K562 (cell line): ENCODE measurements at regions not wholly inside any gene's neighbourhood (a gene's known extent, or its start where the extent isn't known, plus 50 kb on each side); places are given as distances from the start of the nearest gene placed in this dataset.

Source experiments
- ATAC-seq: fragments of 200-7000 bp; cut with Tn5 transposase; 3 replicates; pipeline ENCODE4 v1.9.1; 2020; ENCODE audit warnings: moderate library complexity
- BruUV-seq: library from RNA; stranded (reverse); fragments of 400-500 nt; replicated peaks from 2 replicates; lab custom pipeline; 2021; lab: Mats Ljungman, UMichigan
- CTCF ChIA-PET: fragments of 300-600 bp; formaldehyde crosslinking; extraction: SDS; loops from one replicate; lab custom pipeline; 2021; ENCODE audit warnings: low intra/inter-chr PET ratio; lab: Yijun Ruan, JAX
- POLR2A ChIA-PET: fragments of 300-600, 350-650 bp; sonication (Branson Sonifier 250); formaldehyde crosslinking; extraction: SDS; loops from one replicate; lab custom pipeline; 2021; ENCODE audit warnings: antibody characterized with exemption, inconsistent platforms; lab: Yijun Ruan, JAX
- DNase-seq, 4 experiments: peaks; one replicate each; pipeline versions ENCODE4 v3.0.0 to v3.0.0-alpha.2; 2011 to 2018; ENCODE audit warnings: low spot score in 3 of 4, mixed read lengths in 3 of 4; ENCODE audit errors: extremely low read depth in 1 of 4
- FAIRE-seq: peaks from 2 replicates; lab custom pipeline; 2011; peaks lifted over from hg19 to GRCh38; lab: Jason Lieb, UNC
- H2AFZ ChIP-seq: 2 replicates; pipeline ENCODE4 v1.6.0; 2011; ENCODE audit warnings: low read depth, low read length, control low read depth, inconsistent platforms
- H3K27ac ChIP-seq: fragments of 200-600 bp; 3 replicates; pipeline ENCODE4 v1.8.0; 2011; ENCODE audit warnings: low read depth, mild to moderate bottlenecking, control low read depth, inconsistent platforms, low read length, moderate library complexity, mixed read lengths; ENCODE audit errors: extremely low read depth
- H3K27me3 ChIP-seq, 2 experiments: fragments of 300-600 bp in 1 of 2; 2 replicates in 1 of 2; 3 replicates in 1 of 2; pipeline versions ENCODE4 v1.6.0 to v1.8.0; 2011; ENCODE audit warnings: inconsistent platforms in 2 of 2, low read length in 2 of 2, mild to moderate bottlenecking in 1 of 2, mixed read lengths in 1 of 2, moderate library complexity in 1 of 2; ENCODE audit not compliant: control insufficient read depth in 2 of 2, insufficient read depth in 2 of 2
- H3K36me3 ChIP-seq: fragments of 300-600 bp; 3 replicates; pipeline ENCODE4 v1.8.0; 2011; ENCODE audit warnings: mild to moderate bottlenecking, low read length, inconsistent platforms; ENCODE audit not compliant: control insufficient read depth, insufficient read depth
- H3K4me1 ChIP-seq, 2 experiments: fragments of 200-600 bp in 1 of 2; replicated peaks in 1 of 2; 2 replicates in 1 of 2; 3 replicates in 1 of 2; pipeline versions ENCODE4 v1.5.1 to v1.8.0; 2011; ENCODE audit warnings: inconsistent platforms in 2 of 2, low read length in 2 of 2, mild to moderate bottlenecking in 1 of 2, mixed read lengths in 1 of 2, moderate library complexity in 1 of 2; ENCODE audit not compliant: control insufficient read depth in 2 of 2, insufficient read depth in 2 of 2
- H3K4me2 ChIP-seq: 2 replicates; pipeline ENCODE4 v1.6.1; 2011; ENCODE audit warnings: low read length, control low read depth, inconsistent platforms, mixed read lengths; ENCODE audit not compliant: insufficient read depth
- H3K4me3 ChIP-seq: fragments of 200-600 bp; sonication (generic), shearing (Covaris generic); 2 replicates; pipeline ENCODE4 v1.5.1; 2016; ENCODE audit warnings: control low read depth, inconsistent platforms
- H3K79me2 ChIP-seq: fragments of 200-600 bp; 3 replicates; pipeline ENCODE4 v1.8.0; 2011; ENCODE audit warnings: low read length, inconsistent platforms; ENCODE audit not compliant: control insufficient read depth, insufficient read depth
- H3K9ac ChIP-seq, 2 experiments: 2 replicates each; pipeline versions ENCODE4 v1.6.0 to v1.6.1; 2011; ENCODE audit warnings: low read depth in 2 of 2, low read length in 2 of 2, control low read depth in 1 of 2, inconsistent platforms in 1 of 2, mild to moderate bottlenecking in 1 of 2, mixed read lengths in 1 of 2; ENCODE audit not compliant: insufficient read depth in 1 of 2
- H3K9me1 ChIP-seq: one replicate; pipeline ENCODE4 v1.6.0; 2011; ENCODE audit warnings: inconsistent platforms, mild to moderate bottlenecking, low read length, moderate library complexity; ENCODE audit not compliant: control insufficient read depth, insufficient read depth
- H3K9me3 ChIP-seq: replicated peaks from 2 replicates; pipeline ENCODE4 v1.5.1; 2011; ENCODE audit warnings: low read depth, low read length, inconsistent platforms; ENCODE audit not compliant: control insufficient read depth, insufficient read depth
- H4K20me1 ChIP-seq: replicated peaks from 2 replicates; pipeline ENCODE4 v1.6.1; 2011; ENCODE audit warnings: low read length, inconsistent platforms, mixed read lengths; ENCODE audit not compliant: control insufficient read depth, insufficient read depth
- BRD9 ChIP-seq: fragments of 450-650 bp; IDR thresholded peaks from 2 replicates; pipeline ENCODE4 v1.6.1; 2018; ENCODE audit warnings: low read depth; ENCODE audit not compliant: partially characterized antibody
- HDAC8 ChIP-seq: fragments of 450-650 bp; IDR thresholded peaks from 2 replicates; pipeline ENCODE4 v1.6.1; 2016; ENCODE audit warnings: mild to moderate bottlenecking, missing genetic modification characterization, moderate library complexity, missing compliant biosample characterization
- MAZ ChIP-seq, 2 experiments: fragments of 450-650 bp in 1 of 2; sonication (generic) in 1 of 2; formaldehyde crosslinking; IDR thresholded peaks in 1 of 2; conservative IDR thresholded peaks in 1 of 2; 2 replicates each; pipeline versions ENCODE4 v1.4.0 to v1.5.0; 2020; ENCODE audit warnings: mild to moderate bottlenecking in 1 of 2, missing genetic modification reagents in 1 of 2
- NFIX ChIP-seq: fragments of 250-450 bp; sonication (Bioruptor Pico); IDR thresholded peaks from 2 replicates; pipeline ENCODE4 v1.4.0; 2020; ENCODE audit warnings: low read depth, mild to moderate bottlenecking, moderate library complexity
- NR2C2 ChIP-seq, 2 experiments: fragments of 200-800 bp in 1 of 2; sonication (Bioruptor generic) in 1 of 2; sonication (generic) in 1 of 2; formaldehyde crosslinking in 1 of 2; IDR thresholded peaks; 2 replicates each; pipeline versions ENCODE4 v1.6.1 to v1.8.0; 2016 to 2022; ENCODE audit warnings: mild to moderate bottlenecking in 1 of 2, missing compliant biosample characterization in 1 of 2, missing genetic modification characterization in 1 of 2, missing genetic modification reagents in 1 of 2
- PCBP1 ChIP-seq: fragments of 200-400 bp; formaldehyde crosslinking; IDR thresholded peaks from 2 replicates; pipeline ENCODE4 v1.6.1; 2018; ENCODE audit warnings: mild to moderate bottlenecking, low read depth, low read length; ENCODE audit not compliant: poor library complexity, severe bottlenecking
- PPARD ChIP-seq: fragments of 250-450 bp; sonication (Bioruptor Pico); IDR thresholded peaks from 2 replicates; pipeline ENCODE4 v1.8.0; 2022; ENCODE audit warnings: inconsistent platforms, mild to moderate bottlenecking, moderate library complexity
- RBFOX2 ChIP-seq: fragments of 200-400 bp; formaldehyde crosslinking; IDR thresholded peaks from 2 replicates; pipeline ENCODE4 v1.6.1; 2017; ENCODE audit warnings: low read depth, mild to moderate bottlenecking, low read length, moderate library complexity
- WGBS: fragments of 100-300 bp; shearing (Covaris generic); methylation state at CpG from one replicate; pipeline ENCODE4 v1.1.6; 2016; ENCODE audit warnings: low coverage, mixed read lengths; ENCODE audit not compliant: insufficient coverage; ENCODE audit errors: missing lambda C conversion rate; 5-methylcytosine and 5-hydroxymethylcytosine counted together
- in situ Hi-C: fragments of 300-500 bp; cut with MboI; formaldehyde crosslinking; loops from 4 replicates; pipeline ENCODE4 v1.15.0; 2018; ENCODE audit warnings: inconsistent platforms, mixed read lengths
- intact Hi-C: fragments of 100-400 bp; cut with micrococcal nuclease; formaldehyde crosslinking; loops from 2 replicates; pipeline ENCODE4 v1.14.2; 2022
- TF ChIP-seq, protein P1 (sequence below): fragments of 250-450 bp; sonication (Bioruptor Pico); IDR thresholded peaks from 2 replicates; pipeline ENCODE4 v1.4.0; 2020; ENCODE audit warnings: mild to moderate bottlenecking, moderate library complexity, borderline replicate concordance
- TF ChIP-seq, protein P2 (sequence below): IDR thresholded peaks from 2 replicates; pipeline ENCODE4 v1.6.1; 2016; ENCODE audit warnings: missing genetic modification characterization, missing compliant biosample characterization
- TF ChIP-seq, protein P3 (sequence below), 3 experiments: fragments of 200-800 bp in 1 of 3; fragments of 250-450 bp in 1 of 3; fragments of 450-650 bp in 1 of 3; sonication (Bioruptor Pico) in 1 of 3; sonication (Bioruptor generic) in 1 of 3; formaldehyde crosslinking in 1 of 3; IDR thresholded peaks; 2 replicates each; pipeline versions ENCODE4 v1.6.1 to v1.8.0; 2016 to 2022; ENCODE audit warnings: mild to moderate bottlenecking in 2 of 3, missing genetic modification characterization in 2 of 3, missing compliant biosample characterization in 1 of 3, moderate library complexity in 1 of 3
- TF ChIP-seq, protein P4 (sequence below): fragments of 250-450 bp; sonication (Bioruptor Pico); IDR thresholded peaks from 2 replicates; pipeline ENCODE4 v1.8.0; 2022; ENCODE audit warnings: inconsistent platforms

DNA sequence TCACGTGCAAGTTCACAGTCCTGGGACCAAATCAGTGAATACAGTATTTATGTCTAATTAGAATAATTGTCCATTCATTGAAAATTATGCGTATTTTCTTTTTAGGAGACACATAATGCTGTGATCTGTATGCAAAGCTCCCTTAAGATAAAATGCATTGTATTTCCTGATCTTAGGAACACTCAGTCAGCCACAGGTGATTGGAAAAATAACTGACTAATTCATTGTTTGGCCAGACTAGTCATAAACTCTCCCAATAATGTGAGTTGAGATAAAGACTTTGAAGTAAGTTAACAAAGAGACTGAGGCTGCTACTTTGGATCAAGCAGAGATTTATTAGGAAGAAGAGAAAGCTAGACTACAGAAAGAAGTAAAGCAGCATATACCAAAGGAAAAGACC, 182.2 kb downstream of the GNAI1 start:
- H3K9me3 ChIP-seq, result no peaks in the 10 kb centered on the region
- DNase-seq (no peak), ATAC-seq (no peak), FAIRE-seq (no peak)
- no peaks in the 10 kb centered on the region for H3K27me3 ChIP-seq
- no peak overlapping the region for H2AFZ ChIP-seq
- 0% methylated on average over 2 of the region's 2 CpGs for WGBS
- ChIA-PET CTCF (no interaction called here), POLR2A (no interaction called here)
- H3K27ac ChIP-seq, result no peak overlapping the region
- H3K79me2 ChIP-seq, result no peaks in the 10 kb centered on the region
- H3K4me2 ChIP-seq, result no peak overlapping the region
- H3K4me1 ChIP-seq, result no peaks in the 10 kb centered on the region
- intact Hi-C loops (no loop called here), in situ Hi-C loops (loop anchor here (5.0 kb wide), 1 partner anchor 90 kb away; no protein-coding TSS in a partner anchor)
- no peak overlapping the region for H3K9ac ChIP-seq
- BruUV-seq, result no TSS peak
- no peaks in the 10 kb centered on the region for H3K36me3 ChIP-seq
- no peaks in the 10 kb centered on the region for H4K20me1 ChIP-seq
- H3K4me3 ChIP-seq, result no peak overlapping the region
- H3K9me1 ChIP-seq, result no peaks in the 10 kb centered on the region
- TF ChIP-seq RBFOX2 (no peak), PCBP1 (no peak), BRD9 (no peak), NFIX (no peak), NR2C2 (CRISPR knock-in tag; IDR thresholded peaks at IDR 0.05) (no peak), NR2C2 (tag; IDR thresholded peaks at IDR 0.05) (no peak), HDAC8 (tag) (no peak), PPARD (CRISPR knock-in tag) (no peak), MAZ (CRISPR knock-in tag; conservative IDR thresholded peaks at IDR 0.05 in 1 of 2, IDR thresholded peaks at IDR 0.05 in 1 of 2) (no peak)
- TF ChIP-seq, protein P1, sequence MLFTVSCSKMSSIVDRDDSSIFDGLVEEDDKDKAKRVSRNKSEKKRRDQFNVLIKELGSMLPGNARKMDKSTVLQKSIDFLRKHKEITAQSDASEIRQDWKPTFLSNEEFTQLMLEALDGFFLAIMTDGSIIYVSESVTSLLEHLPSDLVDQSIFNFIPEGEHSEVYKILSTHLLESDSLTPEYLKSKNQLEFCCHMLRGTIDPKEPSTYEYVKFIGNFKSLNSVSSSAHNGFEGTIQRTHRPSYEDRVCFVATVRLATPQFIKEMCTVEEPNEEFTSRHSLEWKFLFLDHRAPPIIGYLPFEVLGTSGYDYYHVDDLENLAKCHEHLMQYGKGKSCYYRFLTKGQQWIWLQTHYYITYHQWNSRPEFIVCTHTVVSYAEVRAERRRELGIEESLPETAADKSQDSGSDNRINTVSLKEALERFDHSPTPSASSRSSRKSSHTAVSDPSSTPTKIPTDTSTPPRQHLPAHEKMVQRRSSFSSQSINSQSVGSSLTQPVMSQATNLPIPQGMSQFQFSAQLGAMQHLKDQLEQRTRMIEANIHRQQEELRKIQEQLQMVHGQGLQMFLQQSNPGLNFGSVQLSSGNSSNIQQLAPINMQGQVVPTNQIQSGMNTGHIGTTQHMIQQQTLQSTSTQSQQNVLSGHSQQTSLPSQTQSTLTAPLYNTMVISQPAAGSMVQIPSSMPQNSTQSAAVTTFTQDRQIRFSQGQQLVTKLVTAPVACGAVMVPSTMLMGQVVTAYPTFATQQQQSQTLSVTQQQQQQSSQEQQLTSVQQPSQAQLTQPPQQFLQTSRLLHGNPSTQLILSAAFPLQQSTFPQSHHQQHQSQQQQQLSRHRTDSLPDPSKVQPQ (CRISPR knock-in tag), result no peak
- TF ChIP-seq, protein P2, sequence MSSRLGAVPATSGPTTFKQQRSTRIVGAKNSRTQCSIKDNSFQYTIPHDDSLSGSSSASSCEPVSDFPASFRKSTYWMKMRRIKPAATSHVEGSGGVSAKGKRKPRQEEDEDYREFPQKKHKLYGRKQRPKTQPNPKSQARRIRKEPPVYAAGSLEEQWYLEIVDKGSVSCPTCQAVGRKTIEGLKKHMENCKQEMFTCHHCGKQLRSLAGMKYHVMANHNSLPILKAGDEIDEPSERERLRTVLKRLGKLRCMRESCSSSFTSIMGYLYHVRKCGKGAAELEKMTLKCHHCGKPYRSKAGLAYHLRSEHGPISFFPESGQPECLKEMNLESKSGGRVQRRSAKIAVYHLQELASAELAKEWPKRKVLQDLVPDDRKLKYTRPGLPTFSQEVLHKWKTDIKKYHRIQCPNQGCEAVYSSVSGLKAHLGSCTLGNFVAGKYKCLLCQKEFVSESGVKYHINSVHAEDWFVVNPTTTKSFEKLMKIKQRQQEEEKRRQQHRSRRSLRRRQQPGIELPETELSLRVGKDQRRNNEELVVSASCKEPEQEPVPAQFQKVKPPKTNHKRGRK, result no peak
- TF ChIP-seq, protein P3, sequence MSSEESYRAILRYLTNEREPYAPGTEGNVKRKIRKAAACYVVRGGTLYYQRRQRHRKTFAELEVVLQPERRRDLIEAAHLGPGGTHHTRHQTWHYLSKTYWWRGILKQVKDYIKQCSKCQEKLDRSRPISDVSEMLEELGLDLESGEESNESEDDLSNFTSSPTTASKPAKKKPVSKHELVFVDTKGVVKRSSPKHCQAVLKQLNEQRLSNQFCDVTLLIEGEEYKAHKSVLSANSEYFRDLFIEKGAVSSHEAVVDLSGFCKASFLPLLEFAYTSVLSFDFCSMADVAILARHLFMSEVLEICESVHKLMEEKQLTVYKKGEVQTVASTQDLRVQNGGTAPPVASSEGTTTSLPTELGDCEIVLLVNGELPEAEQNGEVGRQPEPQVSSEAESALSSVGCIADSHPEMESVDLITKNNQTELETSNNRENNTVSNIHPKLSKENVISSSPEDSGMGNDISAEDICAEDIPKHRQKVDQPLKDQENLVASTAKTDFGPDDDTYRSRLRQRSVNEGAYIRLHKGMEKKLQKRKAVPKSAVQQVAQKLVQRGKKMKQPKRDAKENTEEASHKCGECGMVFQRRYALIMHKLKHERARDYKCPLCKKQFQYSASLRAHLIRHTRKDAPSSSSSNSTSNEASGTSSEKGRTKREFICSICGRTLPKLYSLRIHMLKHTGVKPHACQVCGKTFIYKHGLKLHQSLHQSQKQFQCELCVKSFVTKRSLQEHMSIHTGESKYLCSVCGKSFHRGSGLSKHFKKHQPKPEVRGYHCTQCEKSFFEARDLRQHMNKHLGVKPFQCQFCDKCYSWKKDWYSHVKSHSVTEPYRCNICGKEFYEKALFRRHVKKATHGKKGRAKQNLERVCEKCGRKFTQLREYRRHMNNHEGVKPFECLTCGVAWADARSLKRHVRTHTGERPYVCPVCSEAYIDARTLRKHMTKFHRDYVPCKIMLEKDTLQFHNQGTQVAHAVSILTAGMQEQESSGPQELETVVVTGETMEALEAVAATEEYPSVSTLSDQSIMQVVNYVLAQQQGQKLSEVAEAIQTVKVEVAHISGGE (CRISPR knock-in tag; IDR thresholded peaks at IDR 0.05), result no peak
- TF ChIP-seq, protein P4, sequence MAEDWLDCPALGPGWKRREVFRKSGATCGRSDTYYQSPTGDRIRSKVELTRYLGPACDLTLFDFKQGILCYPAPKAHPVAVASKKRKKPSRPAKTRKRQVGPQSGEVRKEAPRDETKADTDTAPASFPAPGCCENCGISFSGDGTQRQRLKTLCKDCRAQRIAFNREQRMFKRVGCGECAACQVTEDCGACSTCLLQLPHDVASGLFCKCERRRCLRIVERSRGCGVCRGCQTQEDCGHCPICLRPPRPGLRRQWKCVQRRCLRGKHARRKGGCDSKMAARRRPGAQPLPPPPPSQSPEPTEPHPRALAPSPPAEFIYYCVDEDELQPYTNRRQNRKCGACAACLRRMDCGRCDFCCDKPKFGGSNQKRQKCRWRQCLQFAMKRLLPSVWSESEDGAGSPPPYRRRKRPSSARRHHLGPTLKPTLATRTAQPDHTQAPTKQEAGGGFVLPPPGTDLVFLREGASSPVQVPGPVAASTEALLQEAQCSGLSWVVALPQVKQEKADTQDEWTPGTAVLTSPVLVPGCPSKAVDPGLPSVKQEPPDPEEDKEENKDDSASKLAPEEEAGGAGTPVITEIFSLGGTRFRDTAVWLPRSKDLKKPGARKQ (CRISPR knock-in tag), result no peak
